ENCODE measurements at regions not wholly inside any gene's neighbourhood (a gene's known extent, or its start where the extent isn't known, plus 50 kb on each side); places are given as distances from the start of the nearest gene placed in this dataset.

GRCh38 chr12:115146453-115146852 lies 462.5 kb upstream of the TBX3 start:
- DNase-seq (no peak), ATAC-seq (no peak)
- Histone ChIP-seq H3K27ac (no peak overlapping the region), H3K9me3 (no peaks in the 10 kb centered on the region), H3K4me1 (no peaks in the 10 kb centered on the region), H3K36me3 (ENCODE audit: insufficient read depth in 1 of 2, low read depth in 1 of 2) (no peaks in the 10 kb centered on the region), H3K4me3 (no peak overlapping the region), H3K27me3 (ENCODE audit: insufficient read depth in 3 of 3, low read length in 2 of 3) (no peaks in the 10 kb centered on the region)
- WGBS, 3 donors, result 49 to 74% (median 65%) methylated on average over 2 of the region's 2 CpGs
- intact Hi-C loops (cut with DNase I), result no loop called here
- TF ChIP-seq CTCF (IDR thresholded peaks at IDR 0.05), result no peak

- H3K36me3 ChIP-seq (ENCODE audit: insufficient read depth in 1 of 2, low read depth in 1 of 2), result no peaks in the 10 kb centered on the region
- ATAC-seq, result no peak
- H3K27ac ChIP-seq, result no peak overlapping the region
- no peak for TF ChIP-seq CTCF (IDR thresholded peaks at IDR 0.05)
- no peak for DNase-seq
- no peak overlapping the region for H3K4me3 ChIP-seq
- WGBS, 3 donors, result 75 to 78% (median 76%) methylated on average over 2 of the region's 2 CpGs
- no peaks in the 10 kb centered on the region for H3K4me1 ChIP-seq
- intact Hi-C loops (cut with DNase I), result no loop called here
- H3K9me3 ChIP-seq, result no peaks in the 10 kb centered on the region
- no peaks in the 10 kb centered on the region for H3K27me3 ChIP-seq (ENCODE audit: insufficient read depth in 3 of 3, low read length in 2 of 3)
These were observed 460.4 kb upstream of the TBX3 start for GRCh38 chr12:115144425-115144824.

- no peak for DNase-seq
- no peak for ATAC-seq
- TF ChIP-seq CTCF (IDR thresholded peaks at IDR 0.05), result no peak
- intact Hi-C loops (cut with DNase I), result no loop called here
- H3K9me3 ChIP-seq, result no peaks in the 10 kb centered on the region
- H3K36me3 ChIP-seq (ENCODE audit: insufficient read depth in 1 of 2, low read depth in 1 of 2), result no peaks in the 10 kb centered on the region
- no peak overlapping the region for H3K4me3 ChIP-seq
- no peak overlapping the region for H3K27ac ChIP-seq
- no peaks in the 10 kb centered on the region for H3K27me3 ChIP-seq (ENCODE audit: insufficient read depth in 3 of 3, low read length in 2 of 3)
- 69 to 79% (median 73%) methylated on average over 4 of the region's 4 CpGs for WGBS, 3 donors
- H3K4me1 ChIP-seq, result no peaks in the 10 kb centered on the region
These were observed 457.1 kb upstream of the TBX3 start for GRCh38 chr12:115140981-115141655.

GRCh38 chr12:115137812-115138521 lies 454.0 kb upstream of the TBX3 start:
- no peak for TF ChIP-seq CTCF (IDR thresholded peaks at IDR 0.05)
- no peaks in the 10 kb centered on the region for H3K4me1 ChIP-seq
- intact Hi-C loops (cut with DNase I), result no loop called here
- H3K4me3 ChIP-seq, result no peak overlapping the region
- DNase-seq (no peak), ATAC-seq (no peak)
- H3K27ac ChIP-seq, result no peak overlapping the region
- H3K36me3 ChIP-seq (ENCODE audit: insufficient read depth in 1 of 2, low read depth in 1 of 2), result no peaks in the 10 kb centered on the region
- H3K27me3 ChIP-seq (ENCODE audit: insufficient read depth in 3 of 3, low read length in 2 of 3), result no peaks in the 10 kb centered on the region
- no peaks in the 10 kb centered on the region for H3K9me3 ChIP-seq
- 79 to 90% (median 88%) methylated on average over 12 of the region's 12 CpGs for whole genome bisulfite sequencing, 3 donors

Measured in psoas muscle (tissue), 7 donors.